IMR-90 (cell line): ENCODE measurements at regions not wholly inside any gene's neighbourhood (a gene's known extent, or its start where the extent isn't known, plus 50 kb on each side); places are given as distances from the start of the nearest gene placed in this dataset.

Experiments
- ATAC-seq: fragments of 200-7000 bp; cut with Tn5 transposase; 2 replicates; pipeline ENCODE4 v1.9.1; 2020; ENCODE audit warnings: low read depth, mild to moderate bottlenecking, moderate library complexity
- BruUV-seq: library from RNA; stranded (reverse); fragments of 400-500 nt; replicated peaks from 2 replicates; lab custom pipeline; 2021; lab: Mats Ljungman, UMichigan
- CTCF ChIA-PET: fragments of 300-600 bp; formaldehyde crosslinking; extraction: SDS; loops from one replicate; lab custom pipeline; 2021; ENCODE audit warnings: antibody characterized with exemption; lab: Yijun Ruan, JAX
- POLR2A ChIA-PET: fragments of 300-600 bp; sonication (Branson Sonifier 250); formaldehyde crosslinking; loops from one replicate; lab custom pipeline; 2022; ENCODE audit warnings: antibody characterized with exemption; ENCODE audit not compliant: unreplicated experiment; lab: Charles Lee
- DNase-seq: peaks from one replicate; pipeline ENCODE4 v3.0.0; 2013
- H2AFZ ChIP-seq: replicated peaks from 2 replicates; pipeline ENCODE3; 2013; ENCODE audit warnings: low read length, mild to moderate bottlenecking; ENCODE audit not compliant: poor library complexity
- H2AK5ac ChIP-seq: 2 replicates; pipeline ENCODE4 v1.6.1; 2013; ENCODE audit warnings: low read depth, low read length, inconsistent platforms
- H2AK9ac ChIP-seq: replicated peaks from 2 replicates; pipeline ENCODE3; 2013; ENCODE audit warnings: mild to moderate bottlenecking, low read depth, low read length, moderate library complexity; ENCODE audit not compliant: poor library complexity
- H2BK120ac ChIP-seq: 2 replicates; pipeline ENCODE4 v1.6.1; 2013; ENCODE audit warnings: low read depth, low read length, inconsistent platforms
- H2BK15ac ChIP-seq: 3 replicates; pipeline ENCODE4 v1.6.1; 2013; ENCODE audit warnings: low read depth, low read length, inconsistent platforms
- H2BK20ac ChIP-seq: 2 replicates; pipeline ENCODE4 v1.6.1; 2013; ENCODE audit warnings: low read depth, mild to moderate bottlenecking, inconsistent platforms, low read length, moderate library complexity
- H2BK5ac ChIP-seq: 2 replicates; pipeline ENCODE4 v1.6.1; 2013; ENCODE audit warnings: mild to moderate bottlenecking, low read depth, low read length, inconsistent platforms; ENCODE audit not compliant: poor library complexity, severe bottlenecking
- H3K14ac ChIP-seq: replicated peaks from 2 replicates; pipeline ENCODE4 v1.6.1; 2013; ENCODE audit warnings: low read depth, low read length, inconsistent platforms
- H3K18ac ChIP-seq: 2 replicates; pipeline ENCODE4 v1.6.1; 2013; ENCODE audit warnings: low read depth, low read length, control low read depth
- H3K23ac ChIP-seq: 2 replicates; pipeline ENCODE4 v1.6.1; 2013; ENCODE audit warnings: low read depth, low read length, inconsistent platforms
- H3K27ac ChIP-seq: 2 replicates; pipeline ENCODE4 v1.5.1; 2013; ENCODE audit warnings: mild to moderate bottlenecking, control low read depth, low read length; ENCODE audit not compliant: insufficient read depth
- H3K27me3 ChIP-seq: 2 replicates; pipeline ENCODE4 v1.6.1; 2013; ENCODE audit warnings: low read length; ENCODE audit not compliant: control insufficient read depth, insufficient read depth
- H3K36me3 ChIP-seq: 2 replicates; pipeline ENCODE4 v1.6.1; 2013; ENCODE audit warnings: low read length, mixed read lengths; ENCODE audit not compliant: control insufficient read depth, insufficient read depth
- H3K4ac ChIP-seq: 2 replicates; pipeline ENCODE4 v1.6.1; 2013; ENCODE audit warnings: low read depth, low read length, inconsistent platforms
- H3K4me1 ChIP-seq: 2 replicates; pipeline ENCODE4 v1.6.1; 2013; ENCODE audit warnings: low read length, mixed read lengths; ENCODE audit not compliant: control insufficient read depth, insufficient read depth
- H3K4me2 ChIP-seq: 2 replicates; pipeline ENCODE4 v1.6.1; 2013; ENCODE audit warnings: low read depth, mild to moderate bottlenecking, control low read depth, low read length, moderate library complexity
- H3K4me3 ChIP-seq: 2 replicates; pipeline ENCODE4 v1.5.1; 2013; ENCODE audit warnings: low read depth, mild to moderate bottlenecking, control low read depth, low read length, moderate library complexity; ENCODE audit not compliant: insufficient read depth
- H3K56ac ChIP-seq: 2 replicates; pipeline ENCODE4 v1.6.1; 2013; ENCODE audit warnings: low read length, inconsistent platforms; ENCODE audit not compliant: insufficient read depth; ENCODE audit errors: extremely low read depth
- H3K79me1 ChIP-seq, 2 experiments: 2 replicates each; pipeline ENCODE4 v1.6.1; 2013; ENCODE audit warnings: low read length in 2 of 2, inconsistent platforms in 1 of 2, low read depth in 1 of 2
- H3K9ac ChIP-seq: 2 replicates; pipeline ENCODE4 v1.6.1; 2013; ENCODE audit warnings: low read depth, low read length, control low read depth
- H3K9me1 ChIP-seq: 2 replicates; pipeline ENCODE4 v1.6.1; 2013; ENCODE audit warnings: low read length, inconsistent platforms; ENCODE audit not compliant: insufficient read depth
- H3K9me3 ChIP-seq: 2 replicates; pipeline ENCODE4 v1.6.1; 2013; ENCODE audit warnings: low read length; ENCODE audit not compliant: control insufficient read depth, insufficient read depth
- H4K20me1 ChIP-seq: 2 replicates; pipeline ENCODE4 v1.6.1; 2013; ENCODE audit warnings: low read length, inconsistent platforms; ENCODE audit not compliant: insufficient read depth
- H4K5ac ChIP-seq: 2 replicates; pipeline ENCODE4 v1.6.1; 2013; ENCODE audit warnings: mild to moderate bottlenecking, low read depth, low read length, control low read depth
- H4K8ac ChIP-seq, 2 experiments: 2 replicates each; pipeline ENCODE4 v1.6.1; 2013; ENCODE audit warnings: low read depth in 2 of 2, low read length in 2 of 2, control low read depth in 1 of 2, inconsistent platforms in 1 of 2
- H4K91ac ChIP-seq: 2 replicates; pipeline ENCODE4 v1.6.1; 2013; ENCODE audit warnings: low read depth, low read length, inconsistent platforms; ENCODE audit not compliant: insufficient read depth
- BHLHE40 ChIP-seq: fragments of 150-350 bp; IDR thresholded peaks from 2 replicates; pipeline ENCODE4 v1.6.1; 2016; ENCODE audit warnings: mild to moderate bottlenecking, low read depth, low read length
- CEBPB ChIP-seq: IDR thresholded peaks from 2 replicates; pipeline ENCODE4 v1.6.1; 2012; ENCODE audit warnings: low read depth, low read length, improper control_type of control experiment
- CHD1 ChIP-seq: IDR thresholded peaks from 2 replicates; pipeline ENCODE4 v1.6.1; 2012; ENCODE audit warnings: low read depth, low read length, improper control_type of control experiment
- CTCF ChIP-seq: conservative IDR thresholded peaks from 2 replicates; pipeline ENCODE4 v1.5.1; 2012; ENCODE audit warnings: mild to moderate bottlenecking, low read depth, low read length, improper control_type of control experiment
- ELK1 ChIP-seq: fragments of 150-350 bp; IDR thresholded peaks from 2 replicates; pipeline ENCODE4 v1.6.1; 2016; ENCODE audit warnings: low read depth, mild to moderate bottlenecking, low read length, moderate library complexity, borderline replicate concordance
- FOS ChIP-seq: fragments of 150-350 bp; IDR thresholded peaks from 2 replicates; pipeline ENCODE4 v1.6.1; 2016; ENCODE audit warnings: low read depth, low read length
- MAFK ChIP-seq: IDR thresholded peaks from 2 replicates; pipeline ENCODE4 v1.6.1; 2012; ENCODE audit warnings: low read depth, low read length, improper control_type of control experiment
- MAZ ChIP-seq: IDR thresholded peaks from 2 replicates; pipeline ENCODE4 v1.6.1; 2012; ENCODE audit warnings: low read depth, mild to moderate bottlenecking, low read length, improper control_type of control experiment, moderate library complexity, borderline replicate concordance
- MXI1 ChIP-seq: IDR thresholded peaks from 2 replicates; pipeline ENCODE4 v1.6.1; 2012; ENCODE audit warnings: low read depth, mild to moderate bottlenecking, low read length, moderate library complexity, borderline replicate concordance
- NFE2L2 ChIP-seq: fragments of 150-350 bp; IDR thresholded peaks from 2 replicates; pipeline ENCODE4 v1.6.1; 2016; ENCODE audit warnings: low read depth, mild to moderate bottlenecking, low read length
- POLR2A ChIP-seq: IDR thresholded peaks from 2 replicates; pipeline ENCODE4 v1.6.1; 2012; ENCODE audit warnings: mild to moderate bottlenecking, low read depth, low read length
- RAD21 ChIP-seq: IDR thresholded peaks from 2 replicates; pipeline ENCODE4 v1.6.1; 2012; ENCODE audit warnings: low read length, improper control_type of control experiment
- RCOR1 ChIP-seq: IDR thresholded peaks from 2 replicates; pipeline ENCODE4 v1.6.1; 2012; ENCODE audit warnings: mild to moderate bottlenecking, low read length, improper control_type of control experiment; ENCODE audit not compliant: insufficient replicate concordance
- RFX5 ChIP-seq: IDR thresholded peaks from 2 replicates; pipeline ENCODE4 v1.8.0; 2012; ENCODE audit warnings: low read depth, mild to moderate bottlenecking, low read length, moderate library complexity
- SMC3 ChIP-seq: fragments of 150-350 bp; IDR thresholded peaks from 2 replicates; pipeline ENCODE4 v1.6.1; 2016; ENCODE audit warnings: low read depth, mild to moderate bottlenecking, antibody characterized with exemption, low read length, moderate library complexity
- USF2 ChIP-seq: fragments of 150-350 bp; IDR thresholded peaks from 2 replicates; pipeline ENCODE4 v1.6.1; 2017; ENCODE audit warnings: mild to moderate bottlenecking, antibody characterized with exemption, low read length, low read depth
- WGBS, 2 experiments: methylation state at CpG; one replicate each; pipeline versions ENCODE4 v1.1.5 to v1.1.7; 2013; ENCODE audit warnings: missing lambda C conversion rate in 2 of 2; ENCODE audit not compliant: insufficient read length in 1 of 2; ENCODE audit errors: extremely low coverage in 2 of 2; 5-methylcytosine and 5-hydroxymethylcytosine counted together
- dilution Hi-C: fragments of 300-500 bp; cut with HindIII; formaldehyde crosslinking; loops from one replicate; pipeline ENCODE4 v1.14.3; 2018; ENCODE audit warnings: low sequenced_read_pairs; ENCODE audit not compliant: unreplicated experiment
- in situ Hi-C: fragments of 300-500 bp; cut with MboI; formaldehyde crosslinking; loops from 3 replicates; pipeline ENCODE4 v1.14.3; 2019; ENCODE audit warnings: low sequenced_read_pairs, inconsistent platforms, mixed read lengths
- intact Hi-C: fragments of 100-400 bp; cut with micrococcal nuclease; formaldehyde crosslinking; loops from 2 replicates; pipeline ENCODE4 v1.10.0; 2022

- in situ Hi-C loops (no loop called here), dilution Hi-C loops (no loop called here), intact Hi-C loops (no loop called here)
- H3K27ac ChIP-seq = no peak overlapping the region
- H3K9ac ChIP-seq = no peak overlapping the region
- DNase-seq (no peak), ATAC-seq (no peak)
- H3K4me3 ChIP-seq = no peak overlapping the region
- peaks cover 5% of the 10 kb centered on the region; the same call in 1 of the 2 replicates for H3K9me3 ChIP-seq
- no peaks in the 10 kb centered on the region for H4K20me1 ChIP-seq
- H3K79me1 ChIP-seq = no peaks in the 10 kb centered on the region
- no peak overlapping the region for H2AK9ac ChIP-seq
- BruUV-seq = no TSS peak
- no peaks in the 10 kb centered on the region for H3K9me1 ChIP-seq
- H3K14ac ChIP-seq = no peak overlapping the region
- no peak overlapping the region for H4K91ac ChIP-seq
- no peak overlapping the region for H3K18ac ChIP-seq
- H2AK5ac ChIP-seq = no peak overlapping the region
- H2BK20ac ChIP-seq = no peak overlapping the region
- H3K4me2 ChIP-seq = no peak overlapping the region
- no peaks in the 10 kb centered on the region for H3K36me3 ChIP-seq
- H3K56ac ChIP-seq = no peak overlapping the region
- H2BK5ac ChIP-seq = no peak overlapping the region
- no peak overlapping the region for H3K23ac ChIP-seq
- no peaks in the 10 kb centered on the region for H3K4me1 ChIP-seq
- H3K27me3 ChIP-seq = no peaks in the 10 kb centered on the region
- CTCF ChIA-PET = no interaction called here
- H4K5ac ChIP-seq = no peak overlapping the region
- H2BK15ac ChIP-seq = no peak overlapping the region
- POLR2A ChIA-PET = no interaction called here
- no peak overlapping the region for H4K8ac ChIP-seq
- no CpG with 5 or more reads among the region's 3 CpGs for WGBS, 2 experiments
- H2AFZ ChIP-seq = no peak overlapping the region
- H2BK120ac ChIP-seq = no peak overlapping the region
- TF ChIP-seq MXI1 (no peak), ELK1 (no peak), USF2 (no peak), CHD1 (no peak), BHLHE40 (no peak), RCOR1 (no peak), CEBPB (no peak), SMC3 (no peak), RFX5 (no peak), MAFK (no peak), MAZ (no peak), FOS (no peak), RAD21 (no peak), CTCF (no peak), NFE2L2 (no peak), POLR2A (no peak)
- H3K4ac ChIP-seq = no peak overlapping the region
Measured at GRCh38 chr5:165720901-165721300, 2215.5 kb downstream of the MAT2B start.
